Stimulated activated CD4-positive, alpha-beta T cell treated with anti-CD3 and anti-CD28 coated beads, Interleukin-4, amount 100 ng/mL, for 4 hours (primary cell): ENCODE measurements at regions not wholly inside any gene's neighbourhood (a gene's known extent, or its start where the extent isn't known, plus 50 kb on each side); places are given as distances from the start of the nearest gene placed in this dataset.

ENCODE experiments used
- DNase-seq, 2 experiments: peaks; one replicate each; pipeline ENCODE4 v3.0.0-alpha.2; 2020

- DNase-seq, result no peak
Measured at GRCh38 chr22:49093192-49093880, 734.3 kb downstream of the BRD1 start.

- no peak for DNase-seq
Measured at GRCh38 chr22:49092716-49093115, 735.0 kb downstream of the BRD1 start.

DNA sequence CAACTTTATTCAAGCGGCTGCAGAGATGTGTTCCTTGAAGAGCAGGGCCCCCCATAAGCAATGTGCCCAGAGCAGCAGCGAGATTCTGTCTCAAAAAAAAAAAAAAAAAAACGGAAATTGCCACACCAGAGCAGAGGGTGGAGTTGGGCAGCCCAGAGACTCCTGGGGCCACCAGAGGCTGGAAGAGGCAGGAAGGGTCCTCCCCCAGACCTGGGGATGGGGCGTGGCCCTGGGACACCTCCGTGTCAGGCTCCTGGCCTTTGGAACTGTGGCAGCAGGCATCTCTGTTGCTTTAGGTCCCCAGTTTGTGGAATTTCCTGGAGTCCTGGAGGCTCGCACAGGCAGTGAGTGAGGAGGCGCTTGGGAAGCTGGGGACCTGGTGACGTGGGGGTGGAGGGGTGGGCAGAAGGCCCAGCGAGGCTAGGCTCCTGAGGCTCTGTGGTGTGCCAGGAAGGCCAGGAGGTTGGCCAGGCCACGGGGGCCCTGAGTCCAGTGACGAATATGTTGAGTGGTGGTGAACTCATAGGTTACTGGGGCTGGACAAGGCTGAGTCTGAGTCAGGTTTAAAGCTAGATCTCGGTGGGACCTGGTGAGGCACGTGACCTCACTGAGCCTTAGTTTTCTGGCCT, 735.6 kb downstream of the BRD1 start:
- no peak for DNase-seq

- no peak for DNase-seq
Measured at GRCh38 chr22:49091451-49091850, 736.2 kb downstream of the BRD1 start.

DNA sequence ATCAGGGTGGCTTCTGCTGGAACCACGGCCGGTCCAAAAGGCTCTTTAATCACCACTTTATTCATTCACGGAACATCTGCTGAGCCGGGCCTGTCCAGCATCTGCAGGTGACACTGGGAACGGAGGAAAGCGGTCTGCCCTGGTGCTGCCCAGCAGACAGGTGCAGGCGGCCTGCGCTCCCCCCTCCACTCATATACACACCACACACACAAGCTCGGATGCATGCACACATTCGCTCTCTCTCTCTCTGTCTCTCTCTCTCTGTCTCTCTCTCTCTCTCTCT, 736.9 kb downstream of the BRD1 start:
- DNase-seq, result no peak

GRCh38 chr22:49090061-49090852, 737.4 kb downstream of the BRD1 start:
- DNase-seq, result no peak

DNA sequence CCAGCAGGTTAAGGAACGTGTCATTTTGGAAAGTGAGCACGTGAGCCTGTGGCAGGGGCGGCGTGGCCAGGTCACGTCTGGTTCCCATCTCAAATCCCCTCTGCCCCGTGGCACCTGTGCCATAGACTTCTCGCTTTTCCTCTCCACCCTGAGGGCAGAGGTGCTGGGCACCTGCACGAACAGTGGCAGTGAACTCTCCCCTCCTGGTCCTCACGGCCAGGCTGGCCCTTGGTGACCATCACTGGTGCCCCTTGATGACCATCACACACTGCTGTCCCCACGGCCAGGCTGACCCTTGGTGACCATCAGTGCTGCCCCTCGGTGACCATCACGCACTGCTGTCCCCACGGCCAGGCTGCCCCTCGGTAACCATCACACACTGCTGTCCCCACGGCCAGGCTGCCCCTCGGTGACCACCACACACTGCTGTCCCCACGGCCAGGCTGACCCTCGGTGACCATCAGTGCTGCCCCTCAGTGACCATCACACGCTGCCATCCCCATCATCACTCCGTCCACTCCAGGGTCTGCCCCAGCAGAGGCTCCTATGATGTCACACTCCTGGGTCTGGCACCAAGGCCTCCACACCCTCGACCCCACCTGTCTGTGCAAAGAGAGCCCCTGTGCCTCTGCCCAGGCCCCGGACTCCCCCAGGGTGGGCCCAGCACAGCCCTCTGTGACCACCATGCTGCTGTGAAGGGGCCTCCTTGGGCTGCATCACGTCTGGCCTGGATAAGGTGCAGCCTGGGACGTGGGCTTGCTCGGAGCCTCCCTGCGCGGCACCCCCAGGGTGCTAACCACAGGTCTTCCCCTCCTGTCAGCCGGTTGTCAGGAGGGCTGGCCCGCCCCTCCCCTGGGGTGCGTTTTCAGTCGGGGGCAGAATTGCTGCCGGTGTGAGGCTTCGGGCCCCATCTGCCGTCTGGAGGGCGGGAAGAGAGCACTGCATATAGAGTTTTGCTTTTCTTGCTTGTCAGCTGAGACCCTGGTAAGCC, 738.6 kb downstream of the BRD1 start:
- DNase-seq, result no peak

GRCh38 chr22:49087716-49088601, 739.7 kb downstream of the BRD1 start:
- DNase-seq, result no peak

DNA sequence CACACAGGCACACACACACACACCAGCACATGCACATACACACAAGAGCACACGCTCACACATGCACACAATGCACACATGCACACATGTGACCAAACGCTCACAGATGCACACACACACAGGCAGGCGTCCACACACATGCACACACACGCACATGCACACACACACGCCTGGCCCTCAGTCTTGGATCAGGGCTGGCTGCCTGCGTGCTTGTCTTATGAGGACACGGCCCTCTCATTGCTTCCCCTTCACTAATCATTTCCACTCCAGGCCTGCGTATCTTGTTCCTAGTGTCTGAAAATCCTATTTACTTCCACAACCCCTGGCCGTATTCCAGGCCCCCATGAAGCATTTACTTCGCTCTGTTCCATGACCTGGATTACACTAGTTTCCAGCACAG, 740.5 kb downstream of the BRD1 start:
- no peak for DNase-seq

DNA sequence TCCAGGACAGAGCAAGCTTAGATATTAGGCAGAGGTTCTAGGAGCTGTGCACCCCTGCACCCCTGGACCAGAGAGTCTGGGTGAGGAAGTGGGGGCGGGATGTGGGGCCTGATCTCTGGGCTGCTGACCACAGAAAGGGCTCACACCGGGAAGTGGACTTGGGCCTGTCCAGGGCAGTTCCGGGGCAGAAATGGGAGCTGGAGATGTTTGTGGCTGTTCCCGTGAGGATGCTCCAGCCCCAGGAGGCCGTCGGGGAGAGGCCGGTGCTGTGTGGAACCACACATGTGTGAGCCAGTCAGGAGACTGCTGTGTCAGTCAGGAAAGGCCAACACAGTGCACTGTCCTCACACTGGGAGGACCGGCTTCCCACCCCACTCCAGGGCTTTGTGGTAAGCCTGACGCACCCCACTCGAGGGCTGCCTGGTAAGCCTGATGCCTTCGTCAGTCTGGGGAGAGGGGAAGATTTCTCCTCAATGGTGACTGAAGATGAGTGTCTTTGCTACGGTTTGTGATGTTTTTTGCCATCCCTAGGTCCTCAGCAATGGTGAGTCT, 741.0 kb downstream of the BRD1 start:
- no peak for DNase-seq

DNA sequence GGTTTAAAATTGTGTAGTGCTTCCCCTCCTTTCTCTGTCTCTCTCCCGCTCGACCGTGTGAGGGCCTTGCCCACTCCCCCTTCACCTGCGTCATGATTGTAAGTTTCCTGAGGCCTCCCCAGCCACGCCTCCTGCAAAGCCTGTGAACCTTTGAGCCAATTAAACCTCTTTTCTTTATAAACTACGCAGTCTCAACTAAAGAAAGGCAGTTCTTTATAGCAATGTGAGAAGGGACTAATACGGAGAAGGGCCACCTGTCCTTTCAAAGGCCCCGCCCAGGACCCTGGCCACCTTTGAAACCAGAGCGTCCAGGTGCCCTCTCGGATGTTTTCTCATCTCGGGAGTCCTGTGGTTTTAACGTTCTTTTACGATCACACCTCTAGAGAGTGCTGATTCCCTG, 741.5 kb downstream of the BRD1 start:
- no peak for DNase-seq

- no peak for DNase-seq
Measured at GRCh38 chr22:49084206-49084605, 743.5 kb downstream of the BRD1 start.

GRCh38 chr22:49083607-49084006, 744.1 kb downstream of the BRD1 start:
- no peak for DNase-seq

DNA sequence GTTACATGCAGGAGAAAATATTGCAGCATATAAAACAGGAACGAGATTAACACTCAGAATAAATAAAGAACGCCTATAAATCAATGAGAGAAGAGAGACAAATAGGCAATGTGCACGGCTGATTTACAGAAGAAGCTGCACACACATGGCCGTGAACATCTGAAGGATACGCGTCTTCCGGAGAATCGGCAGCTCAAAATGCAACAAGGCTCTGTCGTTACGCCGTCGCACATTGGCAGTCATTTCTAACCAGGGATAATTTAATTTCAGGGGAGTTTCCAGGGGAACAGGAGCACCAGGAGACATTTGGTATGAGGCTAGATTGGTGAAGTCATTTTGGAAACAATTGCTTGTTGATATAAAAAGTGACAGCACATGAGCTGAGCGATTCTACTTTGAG, 745.2 kb downstream of the BRD1 start:
- DNase-seq, result no peak

GRCh38 chr22:49081926-49082325, 745.7 kb downstream of the BRD1 start:
- DNase-seq, result no peak

- no peak for DNase-seq
Measured at GRCh38 chr22:49081261-49081666, 746.4 kb downstream of the BRD1 start.

- no peak for DNase-seq
Measured at GRCh38 chr22:49080631-49081030, 747.0 kb downstream of the BRD1 start.

- no peak for DNase-seq
Measured at GRCh38 chr22:49079743-49080500, 747.8 kb downstream of the BRD1 start.

GRCh38 chr22:49079027-49079725, 748.5 kb downstream of the BRD1 start:
- DNase-seq, result no peak

GRCh38 chr22:49078076-49078710, 749.5 kb downstream of the BRD1 start:
- DNase-seq, result no peak
